GM12878 (cell line): ENCODE measurements at regions not wholly inside any gene's neighbourhood (a gene's known extent, or its start where the extent isn't known, plus 50 kb on each side); places are given as distances from the start of the nearest gene placed in this dataset.

Experiments used
- ATAC-seq: fragments of 200-7000 bp; cut with Tn5 transposase; 3 replicates; pipeline ENCODE4 v1.9.1; 2020; ENCODE audit warnings: mild to moderate bottlenecking, moderate library complexity
- BruUV-seq: library from RNA; stranded (reverse); fragments of 400-500 nt; replicated peaks from 2 replicates; lab custom pipeline; 2021; lab: Mats Ljungman, UMichigan
- CTCF ChIA-PET: fragments of 300-600 bp; sonication (Branson Sonifier 250); formaldehyde crosslinking; extraction: SDS; loops from one replicate; lab custom pipeline; 2021; ENCODE audit warnings: inconsistent platforms; lab: Yijun Ruan, JAX
- POLR2A ChIA-PET: fragments of 350-600 bp; formaldehyde crosslinking; extraction: SDS; loops from one replicate; lab custom pipeline; 2021; ENCODE audit warnings: inconsistent platforms; lab: Charles Lee
- RAD21 ChIA-PET: fragments of 300-600 bp; sonication (Branson Sonifier 250); formaldehyde crosslinking; loops from one replicate; lab custom pipeline; 2023; ENCODE audit warnings: antibody characterized with exemption; ENCODE audit not compliant: unreplicated experiment; lab: Charles Lee
- SMC1A ChIA-PET: fragments of 300-600 bp; sonication (Branson Sonifier 250); formaldehyde crosslinking; loops from one replicate; lab custom pipeline; 2023; ENCODE audit not compliant: unreplicated experiment, uncharacterized antibody; lab: Charles Lee
- DNase-seq: peaks from one replicate; pipeline ENCODE4 v3.0.0-alpha.2; 2011; ENCODE audit warnings: low read depth, low spot score
- FAIRE-seq: peaks from 3 replicates; lab custom pipeline; 2011; peaks lifted over from hg19 to GRCh38; lab: Jason Lieb, UNC
- H2AFZ ChIP-seq: 2 replicates; pipeline ENCODE4 v1.6.0; 2011; ENCODE audit warnings: low read depth, low read length, control low read depth; ENCODE audit not compliant: control insufficient read depth
- H3K27ac ChIP-seq: 2 replicates; pipeline ENCODE4 v1.5.1; 2011; ENCODE audit warnings: control low read depth; ENCODE audit not compliant: control insufficient read depth, insufficient read depth
- H3K27me3 ChIP-seq, 2 experiments: replicated peaks in 1 of 2; 2 replicates each; pipeline versions ENCODE4 v1.6.0 to v1.6.1; 2011; ENCODE audit warnings: low read length in 1 of 2; ENCODE audit not compliant: control insufficient read depth in 2 of 2, insufficient read depth in 2 of 2
- H3K36me3 ChIP-seq, 2 experiments: 2 replicates each; pipeline ENCODE4 v1.5.1; 2011; ENCODE audit warnings: low read length in 1 of 2; ENCODE audit not compliant: control insufficient read depth in 2 of 2, insufficient read depth in 2 of 2
- H3K4me1 ChIP-seq: 2 replicates; pipeline ENCODE4 v1.6.1; 2011; ENCODE audit warnings: mild to moderate bottlenecking, low read length, moderate library complexity, mixed read lengths; ENCODE audit not compliant: control insufficient read depth, insufficient read depth
- H3K4me2 ChIP-seq: 2 replicates; pipeline ENCODE4 v1.6.0; 2011; ENCODE audit warnings: control low read depth; ENCODE audit not compliant: control insufficient read depth, insufficient read depth
- H3K4me3 ChIP-seq: fragments of 200-600 bp; sonication (generic); 2 replicates; pipeline ENCODE4 v1.5.1; 2016
- H3K79me2 ChIP-seq: 2 replicates; pipeline ENCODE4 v1.6.0; 2011; ENCODE audit warnings: low read length; ENCODE audit not compliant: control insufficient read depth, insufficient read depth
- H3K9ac ChIP-seq: 2 replicates; pipeline ENCODE4 v1.8.0; 2011; ENCODE audit warnings: low read length, control low read depth, mixed read lengths; ENCODE audit not compliant: control insufficient read depth, insufficient read depth
- H3K9me3 ChIP-seq: replicated peaks from 3 replicates; pipeline ENCODE4 v1.5.1; 2011; ENCODE audit warnings: mild to moderate bottlenecking, low read length; ENCODE audit not compliant: control insufficient read depth, insufficient read depth
- H4K20me1 ChIP-seq: 2 replicates; pipeline ENCODE4 v1.6.0; 2011; ENCODE audit not compliant: control insufficient read depth, insufficient read depth
- DPF2 ChIP-seq: fragments of 450-650 bp; IDR thresholded peaks from 2 replicates; pipeline ENCODE4 v1.6.1; 2017; ENCODE audit warnings: mild to moderate bottlenecking
- NR2C1 ChIP-seq: fragments of 450-650 bp; IDR thresholded peaks from 2 replicates; pipeline ENCODE4 v1.6.1; 2017; ENCODE audit warnings: antibody characterized with exemption, mild to moderate bottlenecking, moderate library complexity
- NR2F1 ChIP-seq: fragments of 450-650 bp; conservative IDR thresholded peaks from 2 replicates; pipeline ENCODE4 v1.6.1; 2017; ENCODE audit warnings: mild to moderate bottlenecking
- RBBP5 ChIP-seq: fragments of 200-600 bp; sonication (generic); conservative IDR thresholded peaks from 2 replicates; pipeline ENCODE4 v1.6.1; 2016
- WGBS: methylation state at CpG from one replicate; pipeline ENCODE4 v1.1.6; 2016; ENCODE audit warnings: low lambda C conversion rate; ENCODE audit not compliant: insufficient replicate concordance, insufficient coverage; ENCODE audit errors: missing lambda C conversion rate; 5-methylcytosine and 5-hydroxymethylcytosine counted together
- in situ Hi-C: fragments of 300-500 bp; cut with MboI; formaldehyde crosslinking; loops from 9 replicates; pipeline ENCODE4 v1.14.3; 2018; ENCODE audit warnings: mixed read lengths
- intact Hi-C: fragments of 100-400 bp; cut with micrococcal nuclease; formaldehyde crosslinking; loops from one replicate; pipeline ENCODE4 v1.14.2; 2022; ENCODE audit not compliant: unreplicated experiment
- TF ChIP-seq, protein P1 (sequence below): fragments of 450-650 bp; IDR thresholded peaks from 2 replicates; pipeline ENCODE4 v1.6.1; 2016; ENCODE audit warnings: mild to moderate bottlenecking

DNA sequence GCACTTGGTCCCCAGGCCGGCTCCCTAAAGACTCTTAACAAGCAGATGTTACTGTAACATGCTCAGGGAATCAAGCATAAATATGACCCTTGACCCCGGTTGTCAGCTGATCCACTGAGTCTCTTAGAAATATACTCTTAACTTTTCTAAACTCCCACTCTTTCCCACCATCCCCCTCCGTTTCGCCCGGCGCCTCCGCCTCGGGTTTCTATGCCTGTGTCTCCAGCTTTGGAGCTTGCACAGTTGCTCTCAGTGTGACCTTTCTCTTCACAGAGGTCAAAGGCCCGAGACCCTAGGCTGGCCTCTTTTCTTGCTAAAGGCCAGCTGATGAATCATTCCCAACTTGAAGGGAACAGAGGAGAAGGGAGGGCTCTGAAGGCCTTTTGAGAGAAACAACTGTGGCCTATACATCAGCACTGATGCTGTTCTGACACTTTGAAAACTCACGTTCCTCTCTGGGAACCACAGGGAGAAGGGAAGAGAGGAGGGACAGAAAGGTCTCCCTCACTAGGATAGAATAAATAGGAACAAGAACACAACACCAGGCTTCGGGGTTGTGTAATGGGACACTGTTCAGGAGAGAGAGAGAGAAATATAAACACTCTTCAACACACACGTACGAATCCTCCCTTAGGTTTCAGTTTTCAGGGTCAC lies 484.5 kb upstream of the NR2F2 start:
- H3K4me3 ChIP-seq = no peak overlapping the region
- in situ Hi-C loops (no loop called here), intact Hi-C loops (loop anchor here (1.0 to 5.0 kb wide), 3 partner anchors 496 to 589 kb away; no protein-coding TSS in a partner anchor)
- TF ChIP-seq NR2C1 (peak; percentile 72), NR2F1 (peak; percentile 86), RBBP5 (no peak), DPF2 (0 out of 2 replicates have a peak, but pooled peaks have one; percentile 8)
- TF ChIP-seq, protein P1, sequence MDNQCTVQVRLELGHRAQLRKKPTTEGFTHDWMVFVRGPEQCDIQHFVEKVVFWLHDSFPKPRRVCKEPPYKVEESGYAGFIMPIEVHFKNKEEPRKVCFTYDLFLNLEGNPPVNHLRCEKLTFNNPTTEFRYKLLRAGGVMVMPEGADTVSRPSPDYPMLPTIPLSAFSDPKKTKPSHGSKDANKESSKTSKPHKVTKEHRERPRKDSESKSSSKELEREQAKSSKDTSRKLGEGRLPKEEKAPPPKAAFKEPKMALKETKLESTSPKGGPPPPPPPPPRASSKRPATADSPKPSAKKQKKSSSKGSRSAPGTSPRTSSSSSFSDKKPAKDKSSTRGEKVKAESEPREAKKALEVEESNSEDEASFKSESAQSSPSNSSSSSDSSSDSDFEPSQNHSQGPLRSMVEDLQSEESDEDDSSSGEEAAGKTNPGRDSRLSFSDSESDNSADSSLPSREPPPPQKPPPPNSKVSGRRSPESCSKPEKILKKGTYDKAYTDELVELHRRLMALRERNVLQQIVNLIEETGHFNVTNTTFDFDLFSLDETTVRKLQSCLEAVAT = 0 out of 2 replicates have a peak, but pooled peaks have one; percentile 14
- H3K79me2 ChIP-seq = no peaks in the 10 kb centered on the region
- CTCF ChIA-PET = interaction anchor here (0.6 to 1.7 kb wide), 3 partner anchors 14 to 18 kb away, joined by 3 to 4 read pairs (median 4); no protein-coding TSS in a partner anchor
- peak; percentile 58 for ATAC-seq
- H3K4me2 ChIP-seq = peak overlapping the region; percentile 63
- SMC1A ChIA-PET = interaction anchor here (0.9 to 1.7 kb wide), 9 partner anchors 9 to 586 kb away, joined by 3 to 8 read pairs (median 3); no protein-coding TSS in a partner anchor
- no peaks in the 10 kb centered on the region for H3K27me3 ChIP-seq
- no peaks in the 10 kb centered on the region for H4K20me1 ChIP-seq
- WGBS = 55% methylated on average over 13 of the region's 13 CpGs
- H2AFZ ChIP-seq = peak overlapping the region; percentile 71
- DNase-seq = no peak
- no peak for FAIRE-seq
- peak overlapping the region; percentile 8; the same call in 1 of the 2 replicates for H3K9ac ChIP-seq
- peak overlapping the region; percentile 51 for H3K27ac ChIP-seq
- H3K4me1 ChIP-seq = peaks cover 7% of the 10 kb centered on the region; the same call in 1 of the 2 replicates
- no peaks in the 10 kb centered on the region for H3K9me3 ChIP-seq
- H3K36me3 ChIP-seq = no peaks in the 10 kb centered on the region
- no TSS peak for BruUV-seq
- POLR2A ChIA-PET = no interaction called here
- RAD21 ChIA-PET = interaction anchor here (0.7 to 1.7 kb wide), 6 partner anchors 18 to 586 kb away, joined by 3 to 7 read pairs (median 4); no protein-coding TSS in a partner anchor
